Thyroid gland (tissue), 4 donors: ENCODE measurements at regions not wholly inside any gene's neighbourhood (a gene's known extent, or its start where the extent isn't known, plus 50 kb on each side); places are given as distances from the start of the nearest gene placed in this dataset.

ENCODE experiments used
- POLR2A ChIP-seq, 2 donors: fragments of 450-650 bp; IDR thresholded peaks; one replicate each; pipeline ENCODE4 v1.6.1; 2017; ENCODE audit warnings: antibody characterized with exemption in 2 of 2, mild to moderate bottlenecking in 2 of 2, moderate library complexity in 1 of 2
- TF ChIP-seq, protein P1 (sequence below), 6 experiments: fragments of 200-600 bp in 3 of 6; fragments of 450-650 bp in 3 of 6; sonication (generic) in 3 of 6; IDR thresholded peaks; one replicate each; pipeline ENCODE4 v1.5.1; 2016 to 2019; ENCODE audit warnings: antibody characterized with exemption in 6 of 6, mild to moderate bottlenecking in 2 of 6, inconsistent platforms in 1 of 6, moderate library complexity in 1 of 6

DNA sequence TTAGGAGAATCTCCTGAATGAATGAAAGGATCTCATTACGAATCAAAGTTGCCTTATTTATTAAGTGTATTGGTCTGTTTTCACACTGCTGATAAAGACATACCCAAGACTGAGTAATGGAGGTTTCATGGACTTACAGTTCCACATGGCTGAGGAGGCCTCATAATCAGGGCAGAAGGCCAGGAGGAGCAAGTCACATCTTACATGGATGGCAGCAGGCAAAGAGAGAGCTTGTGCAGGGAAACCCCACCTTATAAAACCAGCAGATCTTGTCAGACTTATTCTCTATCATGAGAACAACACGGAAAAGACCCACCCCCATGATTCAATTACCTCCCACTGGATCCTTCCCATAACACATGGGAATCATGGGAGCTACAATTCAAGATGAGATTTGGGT is 785.2 kb upstream of the POU3F3 start:
- TF ChIP-seq, protein P1, sequence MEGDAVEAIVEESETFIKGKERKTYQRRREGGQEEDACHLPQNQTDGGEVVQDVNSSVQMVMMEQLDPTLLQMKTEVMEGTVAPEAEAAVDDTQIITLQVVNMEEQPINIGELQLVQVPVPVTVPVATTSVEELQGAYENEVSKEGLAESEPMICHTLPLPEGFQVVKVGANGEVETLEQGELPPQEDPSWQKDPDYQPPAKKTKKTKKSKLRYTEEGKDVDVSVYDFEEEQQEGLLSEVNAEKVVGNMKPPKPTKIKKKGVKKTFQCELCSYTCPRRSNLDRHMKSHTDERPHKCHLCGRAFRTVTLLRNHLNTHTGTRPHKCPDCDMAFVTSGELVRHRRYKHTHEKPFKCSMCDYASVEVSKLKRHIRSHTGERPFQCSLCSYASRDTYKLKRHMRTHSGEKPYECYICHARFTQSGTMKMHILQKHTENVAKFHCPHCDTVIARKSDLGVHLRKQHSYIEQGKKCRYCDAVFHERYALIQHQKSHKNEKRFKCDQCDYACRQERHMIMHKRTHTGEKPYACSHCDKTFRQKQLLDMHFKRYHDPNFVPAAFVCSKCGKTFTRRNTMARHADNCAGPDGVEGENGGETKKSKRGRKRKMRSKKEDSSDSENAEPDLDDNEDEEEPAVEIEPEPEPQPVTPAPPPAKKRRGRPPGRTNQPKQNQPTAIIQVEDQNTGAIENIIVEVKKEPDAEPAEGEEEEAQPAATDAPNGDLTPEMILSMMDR (IDR thresholded peaks at IDR 0.05) = no peak
- no peak for TF ChIP-seq POLR2A (IDR thresholded peaks at IDR 0.05)
